HL-60 (cell line): ENCODE measurements at regions not wholly inside any gene's neighbourhood (a gene's known extent, or its start where the extent isn't known, plus 50 kb on each side); places are given as distances from the start of the nearest gene placed in this dataset.

ENCODE experiments used
- DNase-seq, 2 experiments: peaks; one replicate each; pipeline ENCODE4 v3.0.0-alpha.2; 2010 to 2020; ENCODE audit warnings: low read depth in 1 of 2, low spot score in 1 of 2
- H3K27ac ChIP-seq: fragments of 250-450 bp; sonication (Bioruptor Pico); replicated peaks from 2 replicates; pipeline ENCODE4 v1.5.1; 2020; ENCODE audit warnings: mild to moderate bottlenecking, moderate library complexity
- H3K27me3 ChIP-seq: fragments of 250-450 bp; sonication (Bioruptor Pico); 2 replicates; pipeline ENCODE4 v1.5.1; 2021; ENCODE audit warnings: mild to moderate bottlenecking, moderate library complexity; ENCODE audit not compliant: insufficient read depth, poor library complexity, severe bottlenecking
- H3K4me3 ChIP-seq: replicated peaks from 2 replicates; pipeline ENCODE4 v1.5.1; 2011; ENCODE audit warnings: mild to moderate bottlenecking, control low read depth, low read length; ENCODE audit not compliant: insufficient read depth
- CTCF ChIP-seq: IDR thresholded peaks from one replicate; pipeline ENCODE4 v1.5.1; 2011; ENCODE audit warnings: low read length, control low read depth, inconsistent platforms; ENCODE audit not compliant: insufficient read depth
- GABPA ChIP-seq: IDR thresholded peaks from 2 replicates; pipeline ENCODE4 v1.6.1; 2012; ENCODE audit warnings: low read depth
- POLR2AphosphoS5 ChIP-seq: IDR thresholded peaks from 2 replicates; pipeline ENCODE4 v1.6.1; 2012; ENCODE audit warnings: low read depth
- REST ChIP-seq: IDR thresholded peaks from 2 replicates; pipeline ENCODE4 v1.6.1; 2012; ENCODE audit warnings: low read depth; ENCODE audit not compliant: insufficient replicate concordance
- SPI1 ChIP-seq: IDR thresholded peaks from 2 replicates; pipeline ENCODE4 v1.6.1; 2012; ENCODE audit warnings: low read depth, mild to moderate bottlenecking, borderline replicate concordance

- no peak overlapping the region for H3K27ac ChIP-seq
- H3K27me3 ChIP-seq: no peaks in the 10 kb centered on the region
- H3K4me3 ChIP-seq: no peak overlapping the region
- TF ChIP-seq REST (no peak), CTCF (no peak), POLR2AphosphoS5 (no peak), GABPA (no peak)
- DNase-seq: no peak
These were observed 438.2 kb downstream of the EPHA4 start for GRCh38 chr2:221133941-221134340.

GRCh38 chr2:221134718-221135117 lies 437.4 kb downstream of the EPHA4 start:
- H3K27ac ChIP-seq: no peak overlapping the region
- no peaks in the 10 kb centered on the region for H3K27me3 ChIP-seq
- no peak overlapping the region for H3K4me3 ChIP-seq
- TF ChIP-seq CTCF: no peak
- no peak for TF ChIP-seq REST
- no peak for TF ChIP-seq SPI1
- no peak for TF ChIP-seq POLR2AphosphoS5
- no peak for TF ChIP-seq GABPA
- DNase-seq: no peak

- TF ChIP-seq REST (no peak), POLR2AphosphoS5 (no peak), GABPA (no peak), SPI1 (no peak), CTCF (no peak)
- no peak overlapping the region for H3K4me3 ChIP-seq
- H3K27ac ChIP-seq: no peak overlapping the region
- no peaks in the 10 kb centered on the region for H3K27me3 ChIP-seq
- DNase-seq: no peak
These were observed 436.4 kb downstream of the EPHA4 start for GRCh38 chr2:221135699-221136098.
